HG03342 (cell line): ENCODE measurements at regions not wholly inside any gene's neighbourhood (a gene's known extent, or its start where the extent isn't known, plus 50 kb on each side); places are given as distances from the start of the nearest gene placed in this dataset.
"Not testable (repeated sequence)": the region's sequence is repeated elsewhere in the genome, so short reads cannot be mapped to it uniquely, and the experiment has no call there.

ENCODE experiments used
- ATAC-seq: cut with Tn5 transposase; IDR thresholded peaks from one replicate; pipeline ENCODE4 v1.9.1; 2021; ENCODE audit warnings: mild to moderate bottlenecking, moderate library complexity; ENCODE audit not compliant: unreplicated experiment

DNA sequence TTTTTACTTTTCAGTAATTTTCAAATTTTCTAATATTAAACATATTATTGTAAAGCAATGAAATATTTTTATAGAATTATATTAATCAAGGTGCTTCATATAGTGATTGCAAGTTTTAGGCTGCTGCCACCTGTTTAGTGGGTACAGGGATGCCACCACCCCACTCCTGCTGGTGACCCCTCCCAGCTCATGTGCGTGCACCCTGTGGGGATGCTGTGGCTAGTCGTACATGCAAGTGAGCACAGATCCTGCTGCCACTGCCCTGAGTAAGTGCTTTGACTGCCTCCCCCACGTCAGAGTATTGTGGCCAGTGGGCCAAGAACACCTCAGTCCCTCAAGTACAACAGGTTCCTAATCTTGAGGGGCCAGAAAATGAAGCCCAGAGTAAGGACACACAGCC is 320.1 kb upstream of the DDI1 start:
- no peak for ATAC-seq

DNA sequence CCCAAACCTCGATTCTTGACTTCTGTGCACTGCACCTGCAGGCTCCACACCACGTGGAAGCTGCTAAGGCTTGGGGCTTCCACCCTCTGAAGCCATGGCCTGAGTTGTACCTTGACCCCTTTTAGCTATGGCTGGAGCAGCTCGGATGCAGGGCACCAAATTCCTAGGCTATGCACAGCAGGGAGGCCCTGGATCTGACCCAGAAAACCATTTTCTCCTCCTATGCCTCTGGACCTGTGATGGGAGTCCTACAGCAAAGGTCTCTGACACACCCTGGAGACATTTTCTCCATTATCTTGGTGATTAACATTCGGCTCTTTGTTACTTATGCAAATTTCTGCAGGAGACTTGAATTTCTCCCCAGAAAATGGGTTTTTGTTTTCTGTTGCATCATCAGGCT is 309.2 kb upstream of the DDI1 start:
- no peak for ATAC-seq

DNA sequence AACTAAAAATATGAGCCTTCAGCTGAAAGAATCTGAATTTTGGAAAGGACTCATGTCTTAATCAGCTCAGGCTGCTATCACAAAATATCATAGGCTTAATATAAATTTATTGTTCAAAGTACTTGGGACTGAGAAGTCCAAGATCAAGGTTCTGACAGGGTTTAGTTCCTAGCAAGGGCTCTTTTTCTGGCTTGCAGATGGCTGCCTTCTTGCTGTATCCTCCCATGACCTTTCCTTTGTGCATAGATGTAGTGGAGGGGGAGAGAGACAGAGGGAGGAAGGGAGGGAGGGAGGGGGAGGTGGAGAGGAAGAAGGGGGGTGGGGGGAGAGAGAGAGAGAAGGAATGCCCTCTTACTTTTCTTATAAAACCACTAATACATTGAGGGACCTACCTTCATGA is 306.8 kb upstream of the DDI1 start:
- ATAC-seq = no peak

DNA sequence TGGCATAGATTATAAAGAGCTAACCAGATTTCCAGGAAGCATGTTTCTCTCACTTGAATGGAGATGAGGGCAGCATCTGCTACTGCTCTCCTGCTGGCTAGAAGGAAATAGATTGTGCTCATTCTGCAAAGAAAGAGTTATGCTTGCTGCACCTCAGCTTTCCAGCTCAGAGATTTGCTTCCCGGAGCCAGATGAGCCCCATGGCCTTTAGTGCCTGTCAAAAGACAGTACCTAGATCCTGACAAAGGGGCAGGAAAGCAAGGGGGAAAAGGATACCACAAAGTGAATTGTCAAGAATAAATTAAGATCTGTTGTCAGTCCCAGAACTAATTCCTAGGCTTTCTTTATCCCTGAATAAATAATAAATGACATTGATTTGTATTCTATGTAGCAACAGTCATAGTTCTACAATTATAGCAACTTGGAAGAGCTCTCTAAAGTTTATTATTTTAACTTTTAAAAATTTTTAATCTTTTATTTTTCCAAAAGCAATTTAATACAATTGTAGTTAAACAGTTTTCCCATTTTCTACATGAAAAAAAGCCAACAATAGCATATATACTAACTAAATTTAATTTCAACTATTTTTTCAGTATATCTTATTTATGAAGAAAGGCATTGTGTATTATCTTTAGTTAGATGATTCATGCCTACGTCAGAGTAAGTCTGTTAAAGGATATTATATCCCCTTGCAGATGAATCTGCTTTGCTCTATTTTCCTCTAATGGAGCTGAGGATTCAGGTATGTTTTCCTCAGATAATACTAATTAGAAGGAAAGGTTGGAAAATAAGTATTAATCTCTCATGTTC is 306.1 kb upstream of the DDI1 start:
- ATAC-seq = no peak

DNA sequence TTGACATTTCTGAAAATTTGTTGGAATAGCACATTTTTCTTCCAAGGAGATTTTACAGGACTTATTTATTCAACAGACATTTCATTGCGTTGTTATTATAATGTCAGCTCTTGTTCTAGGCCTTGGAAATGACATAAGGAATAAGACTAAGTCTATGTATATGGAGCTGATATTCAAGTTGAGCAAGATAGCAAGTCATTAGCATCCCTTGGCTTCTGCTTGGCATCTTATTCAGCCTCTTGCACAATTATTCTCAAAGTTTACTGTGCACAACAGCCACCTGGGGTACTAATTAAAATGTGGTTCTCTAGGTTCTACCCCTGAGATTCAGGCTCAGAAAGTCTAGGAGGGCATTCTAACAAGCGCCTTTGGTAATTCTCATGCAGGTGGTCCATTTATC is 304.8 kb upstream of the DDI1 start:
- ATAC-seq = no peak

DNA sequence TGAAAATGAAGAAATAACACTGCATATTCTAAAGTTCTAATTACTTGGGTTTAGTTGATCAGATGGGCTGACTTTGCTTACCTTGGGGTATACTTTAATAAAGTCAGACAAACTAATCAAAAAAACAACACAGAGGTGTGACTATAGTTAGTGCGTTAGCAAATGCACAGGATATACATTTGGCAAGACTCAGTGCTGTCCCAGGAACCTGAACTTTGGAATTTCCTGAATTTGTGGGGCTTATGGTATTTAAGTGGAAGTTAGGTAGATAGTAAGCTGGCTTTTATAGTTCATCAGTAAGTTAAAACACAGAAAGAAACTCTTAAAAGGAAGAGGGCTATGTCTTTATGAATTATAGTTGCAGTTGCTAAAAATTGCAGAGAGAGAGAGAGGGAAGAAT is 302.6 kb upstream of the DDI1 start:
- ATAC-seq = no peak

DNA sequence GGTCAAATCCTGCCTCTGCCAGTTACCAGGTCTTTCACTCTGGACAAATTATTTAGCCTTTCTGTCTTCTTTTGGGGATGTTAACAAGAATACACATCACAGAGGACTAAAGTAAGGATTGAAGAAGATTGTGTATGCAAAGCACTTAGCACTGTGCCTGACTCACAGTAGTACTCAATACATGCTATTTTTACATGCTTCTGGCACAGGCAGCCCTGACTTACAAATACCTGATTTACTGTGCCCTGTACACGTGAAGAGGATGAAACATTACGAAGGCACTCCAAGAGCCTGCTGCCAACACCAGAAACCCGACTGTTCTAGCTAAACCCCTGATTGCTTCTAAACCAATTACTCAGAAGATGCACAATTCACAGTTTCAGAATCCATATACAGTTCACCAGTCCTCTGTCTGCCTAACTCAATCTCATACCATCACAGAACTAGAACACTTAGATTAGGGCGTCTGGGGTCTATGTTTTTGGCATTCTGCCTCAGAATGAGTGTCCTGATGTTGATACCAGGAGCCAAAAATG is 300.9 kb upstream of the DDI1 start:
- no peak for ATAC-seq

DNA sequence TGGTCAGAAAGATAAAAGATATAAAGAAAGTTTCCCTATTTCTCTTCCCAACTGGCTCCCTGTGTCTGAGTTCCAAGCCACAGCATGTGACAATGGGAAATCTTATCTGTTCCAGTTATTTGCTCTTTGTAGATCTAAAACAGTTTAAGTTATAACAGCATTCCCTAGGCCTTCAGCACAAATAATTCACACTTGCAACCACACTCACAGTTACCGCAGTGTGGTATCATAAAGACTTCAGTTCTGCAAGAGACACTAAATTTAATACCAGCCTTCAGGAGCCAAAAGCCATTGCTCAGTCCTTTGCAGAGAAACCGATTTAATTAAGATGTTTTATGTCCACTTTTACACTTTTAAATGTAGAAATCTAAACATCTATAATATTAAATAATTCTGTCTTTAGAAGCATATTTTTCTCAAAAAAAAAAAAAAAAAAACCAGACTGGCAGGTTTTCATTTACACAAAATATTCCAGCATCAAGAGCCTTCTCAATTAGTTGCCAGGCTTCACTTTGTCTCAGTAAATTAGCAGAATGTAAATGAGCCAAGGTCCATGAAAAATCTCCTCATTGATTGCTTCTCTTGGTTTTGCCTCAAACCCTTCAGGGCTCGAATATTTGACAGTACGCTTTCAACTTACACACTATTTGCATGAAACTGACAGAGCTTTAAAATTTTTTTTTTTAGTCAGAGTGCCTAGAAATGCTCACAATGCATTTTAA is 300.0 kb upstream of the DDI1 start:
- no peak for ATAC-seq

DNA sequence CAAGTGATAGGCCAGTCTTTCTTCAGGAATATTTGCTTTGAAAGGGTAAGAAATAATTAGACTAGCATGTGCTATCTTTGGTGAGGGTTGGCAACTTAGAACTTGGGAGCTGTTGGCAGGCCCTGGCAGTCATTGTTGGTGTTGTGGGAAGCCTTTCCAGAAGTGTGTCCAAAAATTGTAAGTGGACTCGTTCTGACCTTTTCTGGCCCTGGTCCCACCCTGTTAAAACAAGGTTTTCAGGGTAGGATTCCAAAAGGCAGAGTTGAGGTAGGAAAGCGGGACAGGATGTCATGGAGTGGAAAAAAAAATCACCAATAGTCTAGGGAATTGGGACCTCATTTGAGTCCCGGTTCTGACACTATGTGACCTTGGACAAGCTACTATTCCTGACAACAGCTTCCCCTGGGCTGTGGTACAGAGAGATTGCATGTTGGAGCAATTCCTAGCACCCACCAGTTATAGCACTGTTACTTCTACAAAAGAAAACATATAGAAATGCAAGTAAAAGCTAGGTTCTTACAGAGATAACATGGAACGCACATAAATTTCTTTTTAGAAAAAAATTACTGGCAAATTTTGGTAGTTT is 299.3 kb upstream of the DDI1 start:
- no peak for ATAC-seq

DNA sequence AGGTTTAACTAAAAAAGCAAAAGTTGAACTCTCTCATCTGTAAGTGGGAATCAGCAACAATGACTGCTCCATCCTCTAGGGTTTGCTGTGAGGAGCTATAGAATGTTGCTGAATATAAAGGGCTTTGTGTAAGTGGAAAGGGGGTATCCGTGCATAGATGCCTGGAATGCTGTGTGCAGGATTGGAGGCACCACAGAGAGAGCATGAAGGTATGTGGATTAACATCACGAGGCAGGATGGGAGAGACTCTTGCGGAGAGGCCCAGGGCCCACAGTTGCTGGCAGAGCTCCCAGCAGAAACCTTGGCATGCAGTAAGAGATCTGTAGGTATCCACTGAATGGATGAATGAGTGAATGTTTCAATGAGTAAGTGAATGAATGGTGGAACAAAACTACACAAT is 298.7 kb upstream of the DDI1 start:
- ATAC-seq = no peak

DNA sequence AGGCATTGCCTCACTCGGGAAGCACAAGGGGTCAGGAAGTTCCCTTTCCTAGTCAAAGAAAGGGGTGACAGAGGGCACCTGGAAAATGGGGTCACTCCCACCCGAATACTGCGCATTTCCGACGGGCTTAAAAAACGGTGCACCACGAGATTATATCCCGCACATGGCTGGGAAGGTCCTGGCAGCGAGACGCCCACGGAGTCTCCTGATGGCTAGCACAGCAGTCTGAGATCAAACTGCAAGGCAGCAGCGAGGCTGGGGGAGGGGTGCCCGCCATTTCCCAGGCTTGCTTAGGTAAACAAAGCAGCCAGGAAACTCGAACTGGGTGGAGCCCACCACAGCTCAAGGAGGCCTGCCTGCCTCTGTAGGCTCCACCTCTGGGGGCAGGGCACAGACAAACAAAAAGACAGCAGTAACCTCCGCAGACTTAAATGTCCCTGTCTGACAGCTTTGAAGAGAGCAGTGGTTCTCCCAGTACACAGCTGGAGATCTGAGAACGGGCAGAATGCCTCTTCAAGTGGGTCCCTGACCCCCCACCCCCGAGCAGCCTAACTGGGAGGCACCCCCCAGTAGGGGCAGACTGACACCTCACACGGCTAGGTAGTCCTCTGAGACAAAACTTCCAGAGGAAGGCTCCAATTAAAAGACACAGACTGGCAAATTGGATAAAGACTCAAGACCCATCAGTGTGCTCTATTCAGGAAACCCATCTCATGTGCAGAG is 297.2 kb upstream of the DDI1 start:
- not testable (repeated sequence) for ATAC-seq

DNA sequence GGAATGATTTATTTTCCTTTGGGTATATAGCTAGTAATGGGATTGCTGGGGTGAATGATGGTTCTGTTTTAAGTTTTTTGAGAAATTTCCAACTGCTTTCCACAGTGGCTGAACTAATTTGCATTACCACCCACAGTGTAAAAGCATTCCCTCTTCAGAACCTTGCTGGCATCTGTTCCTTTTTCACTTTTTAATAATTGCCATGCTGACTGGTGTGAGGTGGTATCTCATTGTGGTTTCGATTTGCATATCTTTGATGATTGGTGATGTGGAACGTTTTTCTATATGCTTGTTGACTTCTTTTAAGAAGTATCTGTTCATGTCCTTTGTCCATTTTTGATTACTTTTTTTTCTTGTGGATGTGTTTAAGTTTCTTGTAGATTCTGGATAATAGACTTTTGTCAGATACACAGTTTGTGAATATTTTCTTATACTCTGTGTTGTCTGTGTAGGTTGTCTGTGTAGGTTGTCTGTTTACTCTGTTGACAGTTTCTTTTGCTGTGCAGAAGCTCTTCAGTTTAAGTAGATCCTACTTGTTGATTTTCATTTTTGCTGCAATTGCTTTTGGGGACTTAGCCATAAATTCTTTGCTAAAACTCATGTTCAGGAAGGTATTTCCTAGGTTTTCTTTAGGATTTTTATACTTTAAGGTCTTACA is 291.8 kb upstream of the DDI1 start:
- peak; percentile 61 for ATAC-seq

DNA sequence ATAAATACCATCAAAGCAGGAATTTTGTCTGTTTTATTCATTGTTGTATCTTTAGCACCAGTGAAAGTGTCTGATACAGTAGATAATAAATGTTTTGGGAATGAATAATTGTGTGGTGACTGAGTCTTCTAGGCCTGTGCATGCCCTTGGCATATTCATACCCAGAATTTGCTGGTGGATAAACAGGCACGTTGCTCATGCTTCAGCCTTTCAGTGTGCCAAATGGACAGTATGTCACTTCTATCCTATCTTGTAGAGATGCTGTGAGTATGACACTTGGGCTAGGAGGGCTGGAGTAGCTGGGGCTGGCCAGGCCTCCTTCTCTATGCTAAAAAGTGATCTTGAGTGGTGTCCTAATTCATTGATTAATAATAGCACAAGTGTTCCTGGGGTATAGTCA is 287.3 kb upstream of the DDI1 start:
- no peak for ATAC-seq

DNA sequence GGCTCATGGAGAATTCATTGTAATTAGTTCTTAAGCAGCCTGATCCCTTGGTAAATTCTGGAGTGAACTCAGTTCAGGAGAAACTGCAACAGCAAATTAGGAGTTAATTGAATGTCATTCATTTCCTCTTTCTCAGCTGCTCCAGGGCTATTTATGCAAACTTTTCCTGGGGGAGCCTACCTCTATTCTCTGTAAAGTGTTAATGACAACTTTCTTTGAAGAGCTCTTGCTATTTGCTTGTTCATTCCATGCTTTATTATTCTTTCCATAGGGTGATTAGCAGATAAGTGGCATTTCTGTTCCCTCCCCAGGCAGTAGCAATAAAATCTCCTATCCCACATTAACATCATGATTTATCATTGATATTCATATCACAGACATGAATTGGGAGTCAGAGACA is 267.6 kb upstream of the DDI1 start:
- no peak for ATAC-seq

DNA sequence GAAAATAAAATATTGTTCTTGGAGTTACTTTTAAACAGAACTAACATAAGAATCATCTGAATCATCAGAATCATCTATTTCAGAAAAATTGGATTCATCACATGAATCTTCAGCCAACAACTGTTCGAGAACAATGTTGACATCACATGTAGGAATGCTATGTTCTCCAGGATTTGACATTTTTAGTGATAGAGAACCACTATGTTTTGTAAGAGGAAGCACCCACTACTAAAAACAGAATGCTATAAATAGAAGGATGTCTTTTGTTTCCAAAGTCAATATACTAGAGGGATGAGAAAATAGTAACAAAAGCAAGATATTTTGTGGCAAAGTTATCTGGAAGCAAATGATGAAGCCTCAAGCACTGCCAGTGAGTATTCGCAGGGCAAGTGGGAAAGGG is 263.4 kb upstream of the DDI1 start:
- no peak for ATAC-seq

DNA sequence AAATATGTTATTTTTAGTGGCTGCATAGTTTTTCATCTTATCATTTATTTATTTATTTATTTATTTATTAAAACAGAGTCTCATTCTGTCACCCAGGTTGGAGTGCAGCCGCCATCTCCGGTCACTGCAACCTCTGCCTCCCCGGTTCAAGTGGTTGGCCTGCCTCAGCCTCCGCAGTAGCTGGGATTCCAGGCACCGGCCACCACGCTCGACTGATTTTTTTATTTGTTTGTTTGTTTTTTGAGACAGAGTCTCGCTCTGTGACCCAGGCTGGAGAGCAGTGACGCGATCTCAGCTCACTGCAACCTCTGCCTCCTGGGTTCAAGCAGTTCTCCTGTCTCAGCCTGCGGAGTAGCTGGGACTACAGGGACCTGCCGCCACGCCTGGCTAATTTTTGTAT is 262.9 kb upstream of the DDI1 start:
- no peak for ATAC-seq

DNA sequence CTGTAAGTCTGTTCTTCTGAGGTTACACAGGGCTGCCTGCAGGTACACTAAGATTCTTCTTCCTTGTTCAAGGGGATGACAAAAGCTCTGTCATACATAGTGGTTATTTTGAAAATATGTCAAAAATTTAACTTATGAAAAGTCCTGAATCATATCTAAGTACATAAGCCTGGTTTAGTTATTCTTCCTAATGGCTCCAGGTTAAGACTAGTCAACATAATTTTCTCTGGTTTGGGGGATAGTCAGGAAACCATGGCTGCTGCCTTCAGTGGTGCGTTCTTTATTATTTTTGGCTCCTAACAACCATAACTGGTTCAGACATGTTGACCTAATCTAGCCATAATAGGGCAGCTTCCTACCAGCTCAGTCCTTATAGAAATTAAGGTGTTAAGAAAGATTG is 257.4 kb upstream of the DDI1 start:
- no peak for ATAC-seq

DNA sequence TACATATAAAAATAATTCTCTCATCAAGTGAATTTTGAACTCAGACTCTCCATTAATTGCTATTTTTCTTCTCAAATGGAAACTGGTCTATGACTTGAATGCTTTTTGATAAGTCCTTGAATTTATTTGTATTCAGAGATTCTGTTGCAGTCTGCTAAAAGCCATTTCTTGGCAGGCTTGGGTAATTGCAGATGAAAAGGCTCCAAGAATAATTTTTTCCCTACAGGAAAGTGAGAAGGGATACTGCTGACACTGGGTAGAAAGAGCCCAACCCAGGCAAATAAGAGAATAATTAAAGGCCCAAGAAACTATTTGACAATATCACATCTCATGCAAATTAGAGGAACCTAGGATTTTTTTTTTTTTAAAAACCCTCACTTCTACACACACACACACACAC is 246.5 kb upstream of the DDI1 start:
- no peak for ATAC-seq

DNA sequence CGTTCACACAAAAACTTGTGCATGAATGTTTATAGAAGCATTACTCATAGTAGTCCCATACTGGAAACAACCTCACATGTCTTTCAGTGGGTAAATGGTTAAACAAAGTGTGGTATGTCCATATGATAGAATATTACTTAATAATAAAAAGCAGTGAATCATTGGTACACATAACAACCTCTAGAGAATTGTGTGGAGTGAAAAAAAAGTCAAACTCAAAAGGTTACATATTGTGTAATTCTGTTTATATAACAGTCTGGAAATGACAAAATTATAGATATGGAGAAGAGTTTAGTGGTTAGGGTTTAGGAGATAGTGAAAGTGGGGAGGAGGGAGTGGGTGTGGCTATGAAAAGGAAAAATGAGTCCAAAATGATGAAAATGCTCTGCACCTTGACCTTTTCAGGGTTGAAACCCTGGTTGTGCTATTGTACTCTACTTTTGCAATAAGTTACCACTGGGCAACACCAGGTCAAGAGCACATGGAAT is 243.4 kb upstream of the DDI1 start:
- no peak for ATAC-seq

DNA sequence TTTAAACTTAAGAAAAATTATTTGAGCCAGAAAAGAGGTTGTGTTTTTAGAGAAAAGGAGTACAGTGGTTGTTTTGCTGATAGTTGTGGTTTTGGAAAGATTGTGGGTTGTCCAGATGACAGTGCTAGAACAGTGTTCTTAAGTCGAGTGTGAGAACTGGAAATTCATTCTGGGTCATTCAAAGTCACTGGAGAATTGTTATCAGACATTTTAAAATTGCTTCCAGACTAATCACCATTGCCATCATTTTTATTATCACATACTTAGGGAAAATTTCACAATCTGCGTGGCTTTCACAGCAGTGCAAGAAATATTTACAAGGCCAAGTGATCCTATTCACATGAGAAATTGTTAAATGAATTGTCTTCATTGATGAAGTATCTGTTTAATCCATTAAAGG is 242.2 kb upstream of the DDI1 start:
- no peak for ATAC-seq

DNA sequence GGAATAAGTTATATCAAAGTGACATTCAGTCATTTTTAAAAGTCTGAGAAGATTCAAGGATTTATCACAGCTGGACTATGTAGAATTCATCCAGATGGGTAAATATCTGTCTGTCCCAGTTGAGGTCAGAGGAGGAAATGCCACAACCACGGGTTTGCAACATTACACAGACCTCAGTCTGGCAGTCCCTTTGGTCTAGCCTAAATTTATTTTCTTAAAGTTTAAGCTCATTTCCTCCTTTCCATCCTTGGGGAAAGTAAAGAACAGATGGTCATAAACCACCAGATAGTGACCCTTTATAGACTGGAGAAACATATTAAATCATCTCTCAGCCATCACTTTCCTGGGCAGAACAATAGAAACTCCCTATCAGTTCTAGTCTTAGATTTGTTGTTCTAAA is 238.4 kb upstream of the DDI1 start:
- no peak for ATAC-seq
